CD14-positive monocyte (primary cell): ENCODE measurements at regions not wholly inside any gene's neighbourhood (a gene's known extent, or its start where the extent isn't known, plus 50 kb on each side); places are given as distances from the start of the nearest gene placed in this dataset.

Experiments used
- DNase-seq, 3 donors: peaks; one replicate each; pipeline ENCODE4 v3.0.0-alpha.2; 2011 to 2022
- H2AFZ ChIP-seq: 2 replicates; pipeline ENCODE4 v1.6.0; 2012; ENCODE audit warnings: mild to moderate bottlenecking, low read depth, low read length, inconsistent platforms; ENCODE audit not compliant: insufficient read depth, poor library complexity, severe bottlenecking
- H3K27ac ChIP-seq, 2 donors: 1 replicate in 1 of 2; 2 replicates in 1 of 2; pipeline ENCODE4 v1.5.1; 2012 to 2013; ENCODE audit warnings: low read length in 2 of 2, control low read depth in 1 of 2, inconsistent platforms in 1 of 2, low read depth in 1 of 2, mild to moderate bottlenecking in 1 of 2
- H3K27me3 ChIP-seq, 2 donors: one replicate each; pipeline versions ENCODE4 v1.6.0 to v1.6.1; 2011 to 2013; ENCODE audit warnings: low read length in 2 of 2; ENCODE audit not compliant: control insufficient read depth in 2 of 2, insufficient read depth in 2 of 2
- H3K36me3 ChIP-seq, 2 donors: replicated peaks in 1 of 2; 1 replicate in 1 of 2; 2 replicates in 1 of 2; pipeline versions ENCODE4 v1.5.1 to v1.6.1; 2012 to 2013; ENCODE audit warnings: low read length in 2 of 2, control low read depth in 1 of 2, inconsistent platforms in 1 of 2, mild to moderate bottlenecking in 1 of 2; ENCODE audit not compliant: insufficient read depth in 2 of 2, control insufficient read depth in 1 of 2
- H3K4me1 ChIP-seq, 2 donors: 1 replicate in 1 of 2; 2 replicates in 1 of 2; pipeline versions ENCODE4 v1.5.1 to v1.6.1; 2012 to 2013; ENCODE audit warnings: low read length in 2 of 2, control low read depth in 1 of 2, inconsistent platforms in 1 of 2, mild to moderate bottlenecking in 1 of 2, moderate library complexity in 1 of 2; ENCODE audit not compliant: insufficient read depth in 2 of 2, control insufficient read depth in 1 of 2
- H3K4me2 ChIP-seq: replicated peaks from 2 replicates; pipeline ENCODE3; 2012; ENCODE audit warnings: low read length, moderate library complexity, mild to moderate bottlenecking; ENCODE audit not compliant: poor library complexity, severe bottlenecking; ENCODE audit errors: extremely low read depth
- H3K4me3 ChIP-seq, 3 experiments: fragments of 200-600 bp in 1 of 3; sonication (generic) in 1 of 3; replicated peaks in 1 of 3; 1 replicate in 2 of 3; 2 replicates in 1 of 3; pipeline ENCODE4 v1.5.1; 2011 to 2013; ENCODE audit warnings: low read length in 3 of 3, mild to moderate bottlenecking in 3 of 3, control low read depth in 2 of 3, low read depth in 2 of 3, inconsistent platforms in 1 of 3, moderate library complexity in 1 of 3
- H3K79me2 ChIP-seq: 2 replicates; pipeline ENCODE4 v1.6.0; 2012; ENCODE audit warnings: mild to moderate bottlenecking, control low read depth, inconsistent platforms, low read length, moderate library complexity; ENCODE audit not compliant: insufficient read depth
- H3K9ac ChIP-seq: 2 replicates; pipeline ENCODE4 v1.6.0; 2017; ENCODE audit warnings: low read length, mild to moderate bottlenecking; ENCODE audit not compliant: insufficient read depth, poor library complexity, severe bottlenecking
- H3K9me3 ChIP-seq, 2 donors: replicated peaks in 1 of 2; 1 replicate in 1 of 2; 2 replicates in 1 of 2; pipeline versions ENCODE4 v1.5.1 to v1.6.1; 2012 to 2013; ENCODE audit warnings: low read length in 2 of 2, control low read depth in 1 of 2; ENCODE audit not compliant: control insufficient read depth in 1 of 2, insufficient read depth in 1 of 2
- H4K20me1 ChIP-seq: 2 replicates; pipeline ENCODE4 v1.6.0; 2012; ENCODE audit warnings: mild to moderate bottlenecking, low read length, control low read depth, moderate library complexity; ENCODE audit not compliant: insufficient read depth
- H3K27ac Mint-ChIP-seq, 7 donors: one replicate each; pipeline ENCODE4 v1.8.0; 2020; ENCODE audit warnings: mild to moderate bottlenecking in 7 of 7, mixed read lengths in 7 of 7, moderate library complexity in 6 of 7, inconsistent platforms in 2 of 7
- H3K27me3 Mint-ChIP-seq, 3 donors: one replicate each; pipeline ENCODE4 v1.8.0; 2021 to 2022; ENCODE audit warnings: low read depth in 3 of 3, mild to moderate bottlenecking in 3 of 3, mixed read lengths in 3 of 3, moderate library complexity in 3 of 3, inconsistent platforms in 1 of 3
- H3K36me3 Mint-ChIP-seq, 2 donors: one replicate each; pipeline ENCODE4 v1.8.0; 2020; ENCODE audit warnings: mixed read lengths in 2 of 2, inconsistent platforms in 1 of 2, mild to moderate bottlenecking in 1 of 2
- H3K4me1 Mint-ChIP-seq: one replicate; pipeline ENCODE4 v1.8.0; 2020; ENCODE audit warnings: mild to moderate bottlenecking, mixed read lengths
- H3K4me3 Mint-ChIP-seq, 2 donors: one replicate each; pipeline ENCODE4 v1.8.0; 2020; ENCODE audit warnings: mild to moderate bottlenecking in 2 of 2, mixed read lengths in 2 of 2, moderate library complexity in 1 of 2
- H3K9me3 Mint-ChIP-seq, 7 donors: one replicate each; pipeline ENCODE4 v1.8.0; 2020 to 2022; ENCODE audit warnings: mixed read lengths in 7 of 7, mild to moderate bottlenecking in 6 of 7, moderate library complexity in 6 of 7, inconsistent platforms in 2 of 7
- CTCF ChIP-seq: fragments of 200-600 bp; IDR thresholded peaks from one replicate; pipeline ENCODE4 v1.8.0; 2022; ENCODE audit warnings: antibody characterized with exemption, mild to moderate bottlenecking
- WGBS: methylation state at CpG from one replicate; pipeline ENCODE4 v1.1.5; 2013; ENCODE audit warnings: missing lambda C conversion rate; ENCODE audit not compliant: insufficient coverage; 5-methylcytosine and 5-hydroxymethylcytosine counted together
- intact Hi-C, 2 donors: fragments of 100-400 bp; cut with micrococcal nuclease; formaldehyde crosslinking; loops; one replicate each; pipeline versions ENCODE4 v1.15.0 to v1.15.1; 2023

GRCh38 chr22:22746963-22747933 is 102.8 kb downstream of the GGTLC2 start:
- no peak overlapping the region for H3K4me3 ChIP-seq
- H3K4me1 ChIP-seq, result peaks cover 1 to 4% of the 10 kb centered on the region in 2 donors
- intact Hi-C loops, result loop anchor here in 1 of 2 donors (5.0 kb wide), 1 partner anchor 35 kb away; no protein-coding TSS in a partner anchor
- H3K9me3 ChIP-seq, result no peaks in the 10 kb centered on the region
- H3K27me3 ChIP-seq, result no peaks in the 10 kb centered on the region
- H3K27ac ChIP-seq, result no peak overlapping the region
- no peak overlapping the region for H3K27ac Mint-ChIP-seq
- H3K79me2 ChIP-seq, result no peaks in the 10 kb centered on the region
- no peak overlapping the region for H3K4me2 ChIP-seq
- TF ChIP-seq CTCF, result no peak
- no peak overlapping the region for H2AFZ ChIP-seq
- no peak overlapping the region for H3K4me3 Mint-ChIP-seq
- peaks cover 13% of the 10 kb centered on the region for H3K4me1 Mint-ChIP-seq
- WGBS, result 61% methylated on average over 8 of the region's 8 CpGs
- no peak overlapping the region for H3K9ac ChIP-seq
- H3K9me3 Mint-ChIP-seq, result no peaks in the 10 kb centered on the region
- peaks cover 2 to 3% (median 2%) of the 10 kb centered on the region in 3 donors for H3K27me3 Mint-ChIP-seq
- H3K36me3 ChIP-seq, result no peaks in the 10 kb centered on the region
- DNase-seq, result no peak
- H4K20me1 ChIP-seq, result no peaks in the 10 kb centered on the region
- H3K36me3 Mint-ChIP-seq, result no peaks in the 10 kb centered on the region

GRCh38 chr22:22748297-22748743 is 103.9 kb downstream of the GGTLC2 start:
- H3K9ac ChIP-seq, result no peak overlapping the region
- intact Hi-C loops, result loop anchor here (2.0 to 5.0 kb wide), 2 partner anchors 36 to 38 kb away; no protein-coding TSS in a partner anchor
- no peaks in the 10 kb centered on the region for H3K9me3 Mint-ChIP-seq
- H4K20me1 ChIP-seq, result no peaks in the 10 kb centered on the region
- DNase-seq, result peak; percentile 49 to 73 (median 67)
- no peaks in the 10 kb centered on the region for H3K9me3 ChIP-seq
- TF ChIP-seq CTCF, result peak; percentile 88
- H3K27me3 ChIP-seq, result no peaks in the 10 kb centered on the region
- H3K36me3 ChIP-seq, result no peaks in the 10 kb centered on the region
- no peak overlapping the region for H2AFZ ChIP-seq
- H3K79me2 ChIP-seq, result no peaks in the 10 kb centered on the region
- H3K36me3 Mint-ChIP-seq, result no peaks in the 10 kb centered on the region
- peaks cover under 1 to 2% (median 2%) of the 10 kb centered on the region in 3 donors for H3K27me3 Mint-ChIP-seq
- 45% methylated on average over 4 of the region's 5 CpGs for WGBS
- H3K4me3 ChIP-seq, result no peak overlapping the region
- no peak overlapping the region for H3K4me3 Mint-ChIP-seq
- peaks cover 12 to 14% of the 10 kb centered on the region in 2 donors for H3K4me1 ChIP-seq
- no peak overlapping the region for H3K27ac Mint-ChIP-seq
- no peak overlapping the region for H3K4me2 ChIP-seq
- no peak overlapping the region for H3K27ac ChIP-seq
- H3K4me1 Mint-ChIP-seq, result peaks cover 24% of the 10 kb centered on the region
